Osteoblast (primary cell): ENCODE measurements at regions not wholly inside any gene's neighbourhood (a gene's known extent, or its start where the extent isn't known, plus 50 kb on each side); places are given as distances from the start of the nearest gene placed in this dataset.

Source experiments
- DNase-seq: peaks from one replicate; pipeline ENCODE4 v3.0.0; 2011; ENCODE audit warnings: low spot score, mixed read lengths; ENCODE audit not compliant: insufficient read length; ENCODE audit errors: missing footprints
- H2AFZ ChIP-seq: 2 replicates; pipeline ENCODE4 v1.6.0; 2011; ENCODE audit warnings: mild to moderate bottlenecking, low read length
- H3K27ac ChIP-seq: 2 replicates; pipeline ENCODE4 v1.5.1; 2011; ENCODE audit warnings: mild to moderate bottlenecking, low read depth, low read length, moderate library complexity
- H3K27me3 ChIP-seq: 2 replicates; pipeline ENCODE4 v1.6.0; 2012; ENCODE audit warnings: mild to moderate bottlenecking, control low read depth, inconsistent platforms, low read length, moderate library complexity; ENCODE audit not compliant: insufficient read depth
- H3K36me3 ChIP-seq: 2 replicates; pipeline ENCODE4 v1.5.1; 2011; ENCODE audit warnings: mild to moderate bottlenecking, low read length, control low read depth, moderate library complexity; ENCODE audit not compliant: insufficient read depth
- H3K4me1 ChIP-seq: 2 replicates; pipeline ENCODE4 v1.5.1; 2011; ENCODE audit warnings: mild to moderate bottlenecking, low read length, control low read depth, moderate library complexity; ENCODE audit not compliant: insufficient read depth
- H3K4me2 ChIP-seq: 2 replicates; pipeline ENCODE4 v1.6.0; 2011; ENCODE audit warnings: mild to moderate bottlenecking, low read length; ENCODE audit not compliant: insufficient read depth
- H3K4me3 ChIP-seq: fragments of 200-600 bp; sonication (generic); 3 replicates; pipeline ENCODE4 v1.5.1; 2012; ENCODE audit warnings: mild to moderate bottlenecking, low read length, inconsistent platforms; ENCODE audit not compliant: insufficient read depth
- H3K79me2 ChIP-seq: 2 replicates; pipeline ENCODE4 v1.6.0; 2012; ENCODE audit warnings: mild to moderate bottlenecking, low read length, control low read depth, inconsistent platforms; ENCODE audit not compliant: insufficient read depth
- H3K9me3 ChIP-seq: 2 replicates; pipeline ENCODE4 v1.5.1; 2011; ENCODE audit warnings: low read depth, low read length, control low read depth
- H4K20me1 ChIP-seq: 2 replicates; pipeline ENCODE4 v1.6.0; 2012; ENCODE audit warnings: mild to moderate bottlenecking, low read length, control low read depth; ENCODE audit not compliant: insufficient read depth
- CTCF ChIP-seq: IDR thresholded peaks from 2 replicates; pipeline ENCODE4 v1.5.1; 2011; ENCODE audit warnings: mild to moderate bottlenecking, low read depth, low read length, moderate library complexity; ENCODE audit errors: extremely low read depth

GRCh38 chr13:106635616-106636015 lies 67.7 kb upstream of the ARGLU1 start:
- no peak overlapping the region for H3K4me2 ChIP-seq
- no peak overlapping the region for H3K4me3 ChIP-seq
- no peaks in the 10 kb centered on the region for H3K4me1 ChIP-seq
- H4K20me1 ChIP-seq: no peaks in the 10 kb centered on the region
- no peaks in the 10 kb centered on the region for H3K27me3 ChIP-seq
- H3K27ac ChIP-seq: no peak overlapping the region
- no peaks in the 10 kb centered on the region for H3K9me3 ChIP-seq
- H2AFZ ChIP-seq: no peak overlapping the region
- no peaks in the 10 kb centered on the region for H3K79me2 ChIP-seq
- no peak for DNase-seq
- TF ChIP-seq CTCF: no peak
- no peaks in the 10 kb centered on the region for H3K36me3 ChIP-seq

GRCh38 chr13:106633321-106633720 lies 65.4 kb upstream of the ARGLU1 start:
- H2AFZ ChIP-seq: no peak overlapping the region
- H3K27me3 ChIP-seq: peaks cover 4% of the 10 kb centered on the region
- no peaks in the 10 kb centered on the region for H3K4me1 ChIP-seq
- H3K36me3 ChIP-seq: no peaks in the 10 kb centered on the region
- H3K27ac ChIP-seq: no peak overlapping the region
- H3K9me3 ChIP-seq: no peaks in the 10 kb centered on the region
- TF ChIP-seq CTCF: no peak
- H4K20me1 ChIP-seq: no peaks in the 10 kb centered on the region
- H3K4me2 ChIP-seq: no peak overlapping the region
- H3K4me3 ChIP-seq: no peak overlapping the region
- DNase-seq: no peak
- H3K79me2 ChIP-seq: no peaks in the 10 kb centered on the region

- no peaks in the 10 kb centered on the region for H4K20me1 ChIP-seq
- TF ChIP-seq CTCF: no peak
Observed at GRCh38 chr13:106630650-106631049, 62.7 kb upstream of the ARGLU1 start.

GRCh38 chr13:106630162-106630561 lies 62.2 kb upstream of the ARGLU1 start:
- H3K4me1 ChIP-seq: no peaks in the 10 kb centered on the region
- TF ChIP-seq CTCF: no peak
- H3K4me2 ChIP-seq: no peak overlapping the region
- no peaks in the 10 kb centered on the region for H4K20me1 ChIP-seq
- H2AFZ ChIP-seq: no peak overlapping the region
- H3K4me3 ChIP-seq: no peak overlapping the region
- H3K27ac ChIP-seq: no peak overlapping the region
- H3K9me3 ChIP-seq: no peaks in the 10 kb centered on the region
- DNase-seq: no peak
- H3K36me3 ChIP-seq: no peaks in the 10 kb centered on the region
- peaks cover 4% of the 10 kb centered on the region for H3K27me3 ChIP-seq
- no peaks in the 10 kb centered on the region for H3K79me2 ChIP-seq

More at GRCh38 chr13:106630650-106631049, 62.7 kb upstream of the ARGLU1 start:
- Histone ChIP-seq H3K4me1 (no peaks in the 10 kb centered on the region), H2AFZ (no peak overlapping the region), H3K9me3 (no peaks in the 10 kb centered on the region), H3K27ac (no peak overlapping the region), H3K36me3 (no peaks in the 10 kb centered on the region), H3K4me3 (no peak overlapping the region), H3K79me2 (no peaks in the 10 kb centered on the region), H3K27me3 (peaks cover 4% of the 10 kb centered on the region), H3K4me2 (no peak overlapping the region)
- no peak for DNase-seq
